NCI-H187 (cell line): ENCODE measurements at regions not wholly inside any gene's neighbourhood (a gene's known extent, or its start where the extent isn't known, plus 50 kb on each side); places are given as distances from the start of the nearest gene placed in this dataset.
"Not testable (repeated sequence)": the region's sequence is repeated elsewhere in the genome, so short reads cannot be mapped to it uniquely, and the experiment has no call there.

Source experiments
- DNase-seq, 2 experiments: peaks; one replicate each; lab custom pipeline; 2025; lab: John Stamatoyannopoulos, UW

GRCh38 chr5:97544678-97545077, 361.6 kb upstream of the RIOK2 start:
- no peak for DNase-seq

- no peak for DNase-seq
Observed at GRCh38 chr5:97545446-97545845, 362.4 kb upstream of the RIOK2 start.

- no peak for DNase-seq
Observed at GRCh38 chr5:97545886-97546535, 363.0 kb upstream of the RIOK2 start.

- no peak for DNase-seq
Observed at GRCh38 chr5:97547430-97547829, 364.4 kb upstream of the RIOK2 start.

GRCh38 chr5:97547999-97548738, 365.1 kb upstream of the RIOK2 start:
- no peak for DNase-seq

GRCh38 chr5:97548739-97549080, 365.7 kb upstream of the RIOK2 start:
- no peak for DNase-seq

GRCh38 chr5:97549496-97549895, 366.4 kb upstream of the RIOK2 start:
- no peak for DNase-seq

- DNase-seq: no peak
Observed at GRCh38 chr5:97550164-97550563, 367.1 kb upstream of the RIOK2 start.

GRCh38 chr5:97550818-97551217, 367.8 kb upstream of the RIOK2 start:
- DNase-seq: no peak

GRCh38 chr5:97553604-97554452, 370.8 kb upstream of the RIOK2 start:
- DNase-seq: no peak

- no peak for DNase-seq
Observed at GRCh38 chr5:97554977-97555643, 372.1 kb upstream of the RIOK2 start.

- no peak for DNase-seq
Observed at GRCh38 chr5:97555644-97555981, 372.6 kb upstream of the RIOK2 start.

GRCh38 chr5:97559827-97560598, 377.0 kb upstream of the RIOK2 start:
- DNase-seq: no peak

GRCh38 chr5:97560599-97560993, 377.5 kb upstream of the RIOK2 start:
- DNase-seq: no peak

- DNase-seq: no peak
Observed at GRCh38 chr5:97563050-97563657, 380.1 kb upstream of the RIOK2 start.

GRCh38 chr5:97568382-97568781, 385.3 kb upstream of the RIOK2 start:
- no peak for DNase-seq

- no peak for DNase-seq
Observed at GRCh38 chr5:97570242-97570641, 387.2 kb upstream of the RIOK2 start.

GRCh38 chr5:97575322-97575721, 392.3 kb upstream of the RIOK2 start:
- DNase-seq: no peak

GRCh38 chr5:97576956-97577355, 393.9 kb upstream of the RIOK2 start:
- no peak for DNase-seq

GRCh38 chr5:97579977-97580376, 396.9 kb upstream of the RIOK2 start:
- not testable (repeated sequence) for DNase-seq

- DNase-seq: no peak
Observed at GRCh38 chr5:97580746-97581145, 397.7 kb upstream of the RIOK2 start.
